Suprapubic skin (tissue), 3 donors: ENCODE measurements at regions not wholly inside any gene's neighbourhood (a gene's known extent, or its start where the extent isn't known, plus 50 kb on each side); places are given as distances from the start of the nearest gene placed in this dataset.

Experiments
- POLR2A ChIP-seq, 2 donors: fragments of 450-650 bp; IDR thresholded peaks; one replicate each; pipeline ENCODE4 v1.6.1; 2017; ENCODE audit warnings: antibody characterized with exemption in 2 of 2, mild to moderate bottlenecking in 2 of 2, moderate library complexity in 2 of 2
- TF ChIP-seq, protein P1 (sequence below), 2 donors: fragments of 200-600 bp in 1 of 2; fragments of 450-650 bp in 1 of 2; sonication (generic) in 1 of 2; IDR thresholded peaks; one replicate each; pipeline ENCODE4 v1.5.1; 2016 to 2019; ENCODE audit warnings: antibody characterized with exemption in 2 of 2, mild to moderate bottlenecking in 1 of 2, moderate library complexity in 1 of 2

DNA sequence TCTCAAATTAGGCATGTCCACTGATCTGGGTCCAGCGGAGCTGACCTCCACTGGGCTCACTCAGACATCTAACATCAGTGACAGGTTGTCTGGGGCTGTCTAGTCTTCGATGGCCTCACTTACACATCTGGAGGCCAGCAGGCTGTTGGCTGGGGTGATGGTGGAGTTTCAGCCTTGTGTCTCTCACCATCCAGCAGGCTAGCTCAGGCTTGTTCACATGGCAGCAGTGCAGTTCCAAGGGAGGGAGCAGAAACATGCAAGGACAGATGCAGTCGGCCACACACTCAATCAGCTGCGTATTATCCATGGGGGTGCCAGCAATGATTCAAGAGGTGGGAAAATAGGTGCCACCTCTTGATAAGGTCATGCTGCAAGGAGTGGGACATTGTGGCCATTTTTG lies 292.5 kb downstream of the SHQ1 start:
- TF ChIP-seq POLR2A (IDR thresholded peaks at IDR 0.05) = no peak
- TF ChIP-seq, protein P1, sequence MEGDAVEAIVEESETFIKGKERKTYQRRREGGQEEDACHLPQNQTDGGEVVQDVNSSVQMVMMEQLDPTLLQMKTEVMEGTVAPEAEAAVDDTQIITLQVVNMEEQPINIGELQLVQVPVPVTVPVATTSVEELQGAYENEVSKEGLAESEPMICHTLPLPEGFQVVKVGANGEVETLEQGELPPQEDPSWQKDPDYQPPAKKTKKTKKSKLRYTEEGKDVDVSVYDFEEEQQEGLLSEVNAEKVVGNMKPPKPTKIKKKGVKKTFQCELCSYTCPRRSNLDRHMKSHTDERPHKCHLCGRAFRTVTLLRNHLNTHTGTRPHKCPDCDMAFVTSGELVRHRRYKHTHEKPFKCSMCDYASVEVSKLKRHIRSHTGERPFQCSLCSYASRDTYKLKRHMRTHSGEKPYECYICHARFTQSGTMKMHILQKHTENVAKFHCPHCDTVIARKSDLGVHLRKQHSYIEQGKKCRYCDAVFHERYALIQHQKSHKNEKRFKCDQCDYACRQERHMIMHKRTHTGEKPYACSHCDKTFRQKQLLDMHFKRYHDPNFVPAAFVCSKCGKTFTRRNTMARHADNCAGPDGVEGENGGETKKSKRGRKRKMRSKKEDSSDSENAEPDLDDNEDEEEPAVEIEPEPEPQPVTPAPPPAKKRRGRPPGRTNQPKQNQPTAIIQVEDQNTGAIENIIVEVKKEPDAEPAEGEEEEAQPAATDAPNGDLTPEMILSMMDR (IDR thresholded peaks at IDR 0.05) = no peak
